OCI-LY1 (cell line): ENCODE measurements at regions not wholly inside any gene's neighbourhood (a gene's known extent, or its start where the extent isn't known, plus 50 kb on each side); places are given as distances from the start of the nearest gene placed in this dataset.

ENCODE experiments used
- H2AFZ ChIP-seq: fragments of 200-600 bp; sonication (generic), shearing (Covaris generic); 2 replicates; pipeline ENCODE4 v1.6.0; 2014; ENCODE audit warnings: antibody characterized with exemption, mild to moderate bottlenecking, low read length
- H3F3A ChIP-seq: fragments of 200-600 bp; sonication (generic), shearing (Covaris generic); 2 replicates; pipeline ENCODE4 v1.6.0; 2014; ENCODE audit warnings: mild to moderate bottlenecking, antibody characterized with exemption, low read length, moderate library complexity; ENCODE audit not compliant: insufficient read depth
- H3K27ac ChIP-seq: fragments of 200-600 bp; sonication (generic); 2 replicates; pipeline ENCODE4 v1.5.1; 2014; ENCODE audit warnings: low read length, mixed run types, mild to moderate bottlenecking, low read depth; ENCODE audit not compliant: poor library complexity, severe bottlenecking
- H3K27me3 ChIP-seq: fragments of 200-600 bp; sonication (generic); 2 replicates; pipeline ENCODE4 v1.6.0; 2014; ENCODE audit warnings: antibody characterized with exemption, mild to moderate bottlenecking, low read length, moderate library complexity; ENCODE audit not compliant: insufficient read depth
- H3K36me3 ChIP-seq: fragments of 200-600 bp; sonication (generic); 2 replicates; pipeline ENCODE4 v1.6.1; 2014; ENCODE audit warnings: mild to moderate bottlenecking, antibody characterized with exemption, low read length, moderate library complexity, mixed read lengths; ENCODE audit not compliant: insufficient read depth
- H3K4me1 ChIP-seq: fragments of 200-600 bp; sonication (generic); 2 replicates; pipeline ENCODE4 v1.5.1; 2014; ENCODE audit warnings: mild to moderate bottlenecking, low read length, moderate library complexity; ENCODE audit not compliant: insufficient read depth, severe bottlenecking
- H3K4me2 ChIP-seq: fragments of 200-600 bp; sonication (generic), shearing (Covaris generic); 2 replicates; pipeline ENCODE4 v1.6.1; 2014; ENCODE audit warnings: low read length
- H3K4me3 ChIP-seq: fragments of 200-600 bp; sonication (generic); 2 replicates; pipeline ENCODE4 v1.5.1; 2014; ENCODE audit warnings: low read length, low read depth, mild to moderate bottlenecking, mixed read lengths; ENCODE audit not compliant: poor library complexity, severe bottlenecking
- H3K79me2 ChIP-seq: fragments of 200-600 bp; shearing (Covaris generic); 2 replicates; pipeline ENCODE4 v1.6.1; 2016; ENCODE audit warnings: mixed run types, low read length, mixed read lengths; ENCODE audit not compliant: insufficient read depth
- H3K9ac ChIP-seq: fragments of 200-600 bp; sonication (generic), shearing (Covaris generic); 2 replicates; pipeline ENCODE4 v1.6.1; 2014; ENCODE audit warnings: mild to moderate bottlenecking, low read length, mixed read lengths
- H3K9me2 ChIP-seq: fragments of 200-600 bp; sonication (generic), shearing (Covaris generic); 2 replicates; pipeline ENCODE4 v1.6.1; 2014; ENCODE audit warnings: low read depth, mild to moderate bottlenecking, low read length, mixed read lengths
- H3K9me3 ChIP-seq: fragments of 200-600 bp; shearing (Covaris generic); 2 replicates; pipeline ENCODE4 v1.6.1; 2014; ENCODE audit warnings: low read length, mixed read lengths
- H4K20me1 ChIP-seq: fragments of 200-600 bp; sonication (generic), shearing (Covaris generic); 2 replicates; pipeline ENCODE4 v1.6.0; 2016; ENCODE audit warnings: mild to moderate bottlenecking, low read length; ENCODE audit not compliant: insufficient read depth
- EZH2 ChIP-seq: fragments of 200-600 bp; sonication (generic), shearing (Covaris generic); IDR thresholded peaks from 2 replicates; pipeline ENCODE4 v1.8.0; 2017; ENCODE audit warnings: borderline replicate concordance, mixed run types, mild to moderate bottlenecking, antibody characterized with exemption, low read length, moderate library complexity, mixed read lengths
- TF ChIP-seq, protein P1 (sequence below): fragments of 200-600 bp; sonication (generic), shearing (Covaris generic); IDR thresholded peaks from 2 replicates; pipeline ENCODE4 v1.5.1; 2017; ENCODE audit warnings: mild to moderate bottlenecking, antibody characterized with exemption, low read length, moderate library complexity, mixed read lengths

DNA sequence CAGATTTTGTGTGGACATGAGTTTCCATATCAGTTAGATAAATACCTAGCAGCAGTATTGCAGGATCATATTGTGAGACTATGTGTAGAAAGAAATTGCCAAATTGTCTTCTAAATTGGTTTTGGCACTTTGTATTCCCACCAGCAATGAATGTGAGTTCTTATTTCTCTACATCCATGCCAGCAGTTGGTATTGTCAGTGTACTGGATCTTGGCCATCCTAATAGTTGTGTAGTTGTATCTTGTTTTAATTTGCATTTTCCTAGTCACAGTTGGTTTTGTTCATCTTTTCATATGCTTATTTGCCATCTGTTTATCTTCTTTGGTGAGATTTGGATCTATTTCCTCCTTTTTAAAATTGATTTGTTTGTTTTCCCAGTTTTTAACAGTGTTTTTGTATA, 154.7 kb upstream of the HCRTR2 start:
- H3K4me1 ChIP-seq, result no peaks in the 10 kb centered on the region
- H3K9ac ChIP-seq, result no peak overlapping the region
- no peaks in the 10 kb centered on the region for H3F3A ChIP-seq
- no peaks in the 10 kb centered on the region for H3K9me3 ChIP-seq
- H3K4me3 ChIP-seq, result no peak overlapping the region
- H3K4me2 ChIP-seq, result no peak overlapping the region
- no peaks in the 10 kb centered on the region for H3K9me2 ChIP-seq
- H3K79me2 ChIP-seq, result no peaks in the 10 kb centered on the region
- no peaks in the 10 kb centered on the region for H3K36me3 ChIP-seq
- no peaks in the 10 kb centered on the region for H3K27me3 ChIP-seq
- no peak overlapping the region for H3K27ac ChIP-seq
- TF ChIP-seq EZH2, result no peak
- TF ChIP-seq, protein P1, sequence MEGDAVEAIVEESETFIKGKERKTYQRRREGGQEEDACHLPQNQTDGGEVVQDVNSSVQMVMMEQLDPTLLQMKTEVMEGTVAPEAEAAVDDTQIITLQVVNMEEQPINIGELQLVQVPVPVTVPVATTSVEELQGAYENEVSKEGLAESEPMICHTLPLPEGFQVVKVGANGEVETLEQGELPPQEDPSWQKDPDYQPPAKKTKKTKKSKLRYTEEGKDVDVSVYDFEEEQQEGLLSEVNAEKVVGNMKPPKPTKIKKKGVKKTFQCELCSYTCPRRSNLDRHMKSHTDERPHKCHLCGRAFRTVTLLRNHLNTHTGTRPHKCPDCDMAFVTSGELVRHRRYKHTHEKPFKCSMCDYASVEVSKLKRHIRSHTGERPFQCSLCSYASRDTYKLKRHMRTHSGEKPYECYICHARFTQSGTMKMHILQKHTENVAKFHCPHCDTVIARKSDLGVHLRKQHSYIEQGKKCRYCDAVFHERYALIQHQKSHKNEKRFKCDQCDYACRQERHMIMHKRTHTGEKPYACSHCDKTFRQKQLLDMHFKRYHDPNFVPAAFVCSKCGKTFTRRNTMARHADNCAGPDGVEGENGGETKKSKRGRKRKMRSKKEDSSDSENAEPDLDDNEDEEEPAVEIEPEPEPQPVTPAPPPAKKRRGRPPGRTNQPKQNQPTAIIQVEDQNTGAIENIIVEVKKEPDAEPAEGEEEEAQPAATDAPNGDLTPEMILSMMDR, result no peak
- H4K20me1 ChIP-seq, result no peaks in the 10 kb centered on the region
- no peak overlapping the region for H2AFZ ChIP-seq

DNA sequence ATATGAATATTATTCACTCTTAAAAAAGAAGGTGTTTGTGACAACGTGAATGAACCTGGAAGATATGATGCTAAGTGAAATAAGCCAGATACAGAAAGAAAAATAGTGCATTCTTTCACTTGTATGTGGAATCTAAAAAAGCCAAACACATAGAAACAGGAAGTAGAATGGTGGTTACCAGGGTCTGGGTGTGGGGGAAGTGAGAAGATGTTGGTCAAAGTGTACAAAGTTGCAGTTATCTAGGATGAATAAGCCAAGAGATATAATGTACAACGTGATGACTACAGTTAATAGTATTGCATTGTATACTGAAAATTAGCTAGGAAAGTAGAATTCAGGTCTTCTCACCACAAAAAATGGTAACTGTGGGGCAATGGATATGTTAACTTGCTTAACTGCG, 151.1 kb upstream of the HCRTR2 start:
- Histone ChIP-seq H3K9me3 (no peaks in the 10 kb centered on the region), H3K36me3 (no peaks in the 10 kb centered on the region), H3K79me2 (no peaks in the 10 kb centered on the region), H4K20me1 (no peaks in the 10 kb centered on the region), H2AFZ (no peak overlapping the region), H3K4me3 (no peak overlapping the region), H3K4me1 (no peaks in the 10 kb centered on the region), H3K4me2 (no peak overlapping the region), H3F3A (no peaks in the 10 kb centered on the region), H3K9me2 (no peaks in the 10 kb centered on the region), H3K27ac (no peak overlapping the region), H3K9ac (no peak overlapping the region), H3K27me3 (no peaks in the 10 kb centered on the region)
- TF ChIP-seq, protein P1, result no peak
- no peak for TF ChIP-seq EZH2

GRCh38 chr6:55033016-55033546, 141.2 kb upstream of the HCRTR2 start:
- Histone ChIP-seq H3K9ac (no peak overlapping the region), H3F3A (no peaks in the 10 kb centered on the region), H3K27me3 (no peaks in the 10 kb centered on the region), H3K36me3 (no peaks in the 10 kb centered on the region), H3K4me1 (no peaks in the 10 kb centered on the region), H3K4me2 (no peak overlapping the region), H4K20me1 (no peaks in the 10 kb centered on the region), H2AFZ (no peak overlapping the region), H3K9me2 (no peaks in the 10 kb centered on the region), H3K79me2 (no peaks in the 10 kb centered on the region), H3K27ac (no peak overlapping the region), H3K9me3 (no peaks in the 10 kb centered on the region), H3K4me3 (no peak overlapping the region)
- TF ChIP-seq, protein P1, result no peak
- no peak for TF ChIP-seq EZH2
